ENCODE measurements at regions not wholly inside any gene's neighbourhood (a gene's known extent, or its start where the extent isn't known, plus 50 kb on each side); places are given as distances from the start of the nearest gene placed in this dataset.

DNA sequence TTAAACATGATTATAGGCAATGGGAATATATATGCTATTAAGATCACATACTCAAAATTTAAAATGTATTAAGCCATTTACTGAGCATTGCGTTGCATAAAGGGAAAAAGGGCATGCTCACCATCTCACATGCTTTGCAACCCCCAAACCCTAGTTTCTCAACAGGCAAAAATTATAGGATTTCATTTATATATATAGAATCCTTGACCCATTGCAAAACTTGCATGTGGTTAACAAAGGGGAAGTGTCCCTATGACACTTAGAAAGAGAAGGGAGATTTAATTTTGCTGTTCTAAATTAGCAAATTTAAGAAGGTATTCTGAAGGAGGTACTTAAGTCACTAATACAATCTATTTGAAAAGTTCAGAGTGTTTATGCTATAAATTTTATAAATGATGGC, 837.8 kb downstream of the DIPK2A start:
- intact Hi-C loops (cut with micrococcal nuclease; ENCODE audit: unreplicated experiment): no loop called here

DNA sequence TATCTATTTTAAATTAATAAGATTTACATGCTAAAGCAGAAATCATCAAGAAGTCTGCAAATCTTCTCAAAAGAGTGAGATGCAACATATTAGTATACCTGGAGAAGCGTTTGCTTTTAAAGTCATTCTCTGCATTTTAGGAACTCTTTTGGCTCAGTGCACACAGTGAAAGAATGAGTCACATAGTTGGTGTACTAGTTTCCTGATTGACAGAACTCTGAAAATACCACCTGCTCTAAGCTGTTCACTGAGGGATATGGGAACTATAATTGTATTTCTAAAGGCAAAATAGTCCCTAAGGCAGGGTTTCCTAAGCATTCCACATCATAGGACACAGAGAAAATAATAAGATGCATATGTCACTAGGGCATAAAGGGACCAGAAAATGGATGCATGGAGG, 838.5 kb downstream of the DIPK2A start:
- POLR2A ChIA-PET (ENCODE audit: low non-redundant PET): no interaction called here

More for the DNA sequence above, 837.8 kb downstream of the DIPK2A start:
- no peaks in the 10 kb centered on the region for H3K9me3 ChIP-seq (ENCODE audit: low read depth, low read length, poor library complexity, severe bottlenecking)
- TF ChIP-seq EZH2 (IDR thresholded peaks at IDR 0.05; ENCODE audit: borderline replicate concordance, low read depth, low read length, poor library complexity, severe bottlenecking): no peak
- TF ChIP-seq, protein P1, sequence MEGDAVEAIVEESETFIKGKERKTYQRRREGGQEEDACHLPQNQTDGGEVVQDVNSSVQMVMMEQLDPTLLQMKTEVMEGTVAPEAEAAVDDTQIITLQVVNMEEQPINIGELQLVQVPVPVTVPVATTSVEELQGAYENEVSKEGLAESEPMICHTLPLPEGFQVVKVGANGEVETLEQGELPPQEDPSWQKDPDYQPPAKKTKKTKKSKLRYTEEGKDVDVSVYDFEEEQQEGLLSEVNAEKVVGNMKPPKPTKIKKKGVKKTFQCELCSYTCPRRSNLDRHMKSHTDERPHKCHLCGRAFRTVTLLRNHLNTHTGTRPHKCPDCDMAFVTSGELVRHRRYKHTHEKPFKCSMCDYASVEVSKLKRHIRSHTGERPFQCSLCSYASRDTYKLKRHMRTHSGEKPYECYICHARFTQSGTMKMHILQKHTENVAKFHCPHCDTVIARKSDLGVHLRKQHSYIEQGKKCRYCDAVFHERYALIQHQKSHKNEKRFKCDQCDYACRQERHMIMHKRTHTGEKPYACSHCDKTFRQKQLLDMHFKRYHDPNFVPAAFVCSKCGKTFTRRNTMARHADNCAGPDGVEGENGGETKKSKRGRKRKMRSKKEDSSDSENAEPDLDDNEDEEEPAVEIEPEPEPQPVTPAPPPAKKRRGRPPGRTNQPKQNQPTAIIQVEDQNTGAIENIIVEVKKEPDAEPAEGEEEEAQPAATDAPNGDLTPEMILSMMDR (conservative IDR thresholded peaks at IDR 0.05; ENCODE audit: low read depth, low read length): no peak
- no peak overlapping the region for H3K4me3 ChIP-seq (ENCODE audit: low read depth, low read length, poor library complexity, severe bottlenecking)
- DNase-seq (ENCODE audit: low spot score): no peak
- H3K27ac ChIP-seq (ENCODE audit: low read depth, low read length, poor library complexity, severe bottlenecking): no peak overlapping the region
- H3K36me3 ChIP-seq (ENCODE audit: insufficient read depth, low read length, poor library complexity, severe bottlenecking): no peaks in the 10 kb centered on the region
- ChIA-PET CTCF (no interaction called here), POLR2A (ENCODE audit: low non-redundant PET) (no interaction called here)
- H3K4me1 ChIP-seq (ENCODE audit: insufficient read depth, low read length, poor library complexity, severe bottlenecking): no peaks in the 10 kb centered on the region
- no TSS peak for BruUV-seq (replicated peaks)
- H3K27me3 ChIP-seq (replicated peaks; ENCODE audit: insufficient read depth, low read depth, low read length, poor library complexity): no peaks in the 10 kb centered on the region

DNA sequence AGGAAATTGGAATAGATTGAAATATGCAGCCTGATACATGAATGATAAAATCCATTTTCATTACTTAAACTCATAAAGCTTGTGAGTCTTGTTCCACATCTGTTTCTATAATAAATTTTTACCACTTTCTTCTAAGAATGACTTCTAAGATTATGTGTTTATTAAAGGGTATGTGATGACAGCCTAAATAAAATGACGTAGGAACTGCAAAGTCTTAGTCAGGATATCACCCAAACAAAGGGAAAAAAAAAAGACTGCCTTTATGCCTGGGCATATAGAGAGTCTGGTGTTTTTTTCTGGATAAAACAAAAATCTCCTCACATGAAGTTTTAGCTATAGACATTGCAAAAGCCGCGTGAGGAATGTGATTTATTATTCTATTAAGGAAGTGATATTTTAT, 844.0 kb downstream of the DIPK2A start:
- Histone ChIP-seq H3K27ac (ENCODE audit: low read depth, low read length, poor library complexity, severe bottlenecking) (no peak overlapping the region), H3K4me3 (ENCODE audit: low read depth, low read length, poor library complexity, severe bottlenecking) (no peak overlapping the region), H3K4me1 (ENCODE audit: insufficient read depth, low read length, poor library complexity, severe bottlenecking) (peaks cover 6% of the 10 kb centered on the region), H3K36me3 (ENCODE audit: insufficient read depth, low read length, poor library complexity, severe bottlenecking) (no peaks in the 10 kb centered on the region), H3K27me3 (replicated peaks; ENCODE audit: insufficient read depth, low read depth, low read length, poor library complexity) (no peaks in the 10 kb centered on the region), H3K9me3 (ENCODE audit: low read depth, low read length, poor library complexity, severe bottlenecking) (no peaks in the 10 kb centered on the region)
- TF ChIP-seq, protein P1 (conservative IDR thresholded peaks at IDR 0.05; ENCODE audit: low read depth, low read length): no peak
- intact Hi-C loops (cut with micrococcal nuclease; ENCODE audit: unreplicated experiment): no loop called here
- ChIA-PET POLR2A (ENCODE audit: low non-redundant PET) (interaction anchor here (0.6 kb wide), 1 partner anchor 557 kb away, joined by 4 read pairs; no protein-coding TSS in a partner anchor), CTCF (no interaction called here)
- no TSS peak for BruUV-seq (replicated peaks)
- DNase-seq (ENCODE audit: low spot score): no peak

More for the DNA sequence above, 838.5 kb downstream of the DIPK2A start:
- H3K4me3 ChIP-seq (ENCODE audit: low read depth, low read length, poor library complexity, severe bottlenecking): no peak overlapping the region
- H3K36me3 ChIP-seq (ENCODE audit: insufficient read depth, low read length, poor library complexity, severe bottlenecking): no peaks in the 10 kb centered on the region
- H3K27me3 ChIP-seq (replicated peaks; ENCODE audit: insufficient read depth, low read depth, low read length, poor library complexity): no peaks in the 10 kb centered on the region
- DNase-seq (ENCODE audit: low spot score): no peak
- BruUV-seq (replicated peaks): no TSS peak
- intact Hi-C loops (cut with micrococcal nuclease; ENCODE audit: unreplicated experiment): no loop called here
- H3K27ac ChIP-seq (ENCODE audit: low read depth, low read length, poor library complexity, severe bottlenecking): no peak overlapping the region
- H3K4me1 ChIP-seq (ENCODE audit: insufficient read depth, low read length, poor library complexity, severe bottlenecking): no peaks in the 10 kb centered on the region
- TF ChIP-seq EZH2 (IDR thresholded peaks at IDR 0.05; ENCODE audit: borderline replicate concordance, low read depth, low read length, poor library complexity, severe bottlenecking): no peak
- TF ChIP-seq, protein P1 (conservative IDR thresholded peaks at IDR 0.05; ENCODE audit: low read depth, low read length): no peak
- H3K9me3 ChIP-seq (ENCODE audit: low read depth, low read length, poor library complexity, severe bottlenecking): no peaks in the 10 kb centered on the region
- CTCF ChIA-PET: no interaction called here

All from A673 (cell line).